KMS-11 (cell line): ENCODE measurements at regions not wholly inside any gene's neighbourhood (a gene's known extent, or its start where the extent isn't known, plus 50 kb on each side); places are given as distances from the start of the nearest gene placed in this dataset.

Source experiments
- H2AFZ ChIP-seq: fragments of 200-600 bp; sonication (generic); 2 replicates; pipeline ENCODE4 v1.6.1; 2016; ENCODE audit warnings: antibody characterized with exemption, mixed run types, low read depth
- H3K27ac ChIP-seq: fragments of 200-600 bp; sonication (generic); 2 replicates; pipeline ENCODE4 v1.6.1; 2016; ENCODE audit warnings: mild to moderate bottlenecking, mixed run types
- H3K27me3 ChIP-seq: fragments of 200-600 bp; sonication (generic); 2 replicates; pipeline ENCODE4 v1.6.1; 2017; ENCODE audit warnings: mild to moderate bottlenecking, low read depth, mixed run types, moderate library complexity; ENCODE audit not compliant: insufficient read depth
- H3K36me3 ChIP-seq: fragments of 200-600 bp; sonication (generic); 2 replicates; pipeline ENCODE4 v1.6.1; 2017; ENCODE audit warnings: mild to moderate bottlenecking, mixed run types; ENCODE audit not compliant: insufficient read depth
- H3K4me1 ChIP-seq: fragments of 200-600 bp; sonication (generic); 2 replicates; pipeline ENCODE4 v1.6.1; 2016; ENCODE audit warnings: mild to moderate bottlenecking, low read depth, mixed run types; ENCODE audit not compliant: poor library complexity, severe bottlenecking
- H3K4me2 ChIP-seq: fragments of 200-600 bp; sonication (generic); 2 replicates; pipeline ENCODE4 v1.7.0; 2016; ENCODE audit warnings: mild to moderate bottlenecking, mixed run types
- H3K4me3 ChIP-seq: fragments of 200-600 bp; sonication (generic); IDR thresholded peaks from 2 replicates; pipeline ENCODE4 v1.6.1; 2017; ENCODE audit warnings: low read depth, low read length, mixed read lengths; ENCODE audit not compliant: insufficient read depth
- H3K79me2 ChIP-seq: fragments of 200-600 bp; sonication (generic); 2 replicates; pipeline ENCODE4 v1.6.1; 2016; ENCODE audit warnings: low read depth, mixed run types; ENCODE audit not compliant: insufficient read depth
- H3K9ac ChIP-seq: fragments of 200-600 bp; sonication (generic); 2 replicates; pipeline ENCODE4 v1.6.1; 2016; ENCODE audit warnings: mild to moderate bottlenecking, mixed run types
- H4K20me1 ChIP-seq: fragments of 200-600 bp; sonication (generic); 2 replicates; pipeline ENCODE4 v1.6.1; 2016; ENCODE audit warnings: mild to moderate bottlenecking, mixed run types; ENCODE audit not compliant: insufficient read depth
- CTCF ChIP-seq: fragments of 200-600 bp; sonication (generic); conservative IDR thresholded peaks from 2 replicates; pipeline ENCODE4 v1.6.1; 2017; ENCODE audit warnings: low read depth, mild to moderate bottlenecking, antibody characterized with exemption, low read length, moderate library complexity, mixed read lengths

GRCh38 chr10:125543796-125544195 lies 139.2 kb downstream of the TEX36 start:
- no peak overlapping the region for H3K27ac ChIP-seq
- TF ChIP-seq CTCF, result no peak
- no peak overlapping the region for H3K9ac ChIP-seq
- H3K36me3 ChIP-seq, result no peaks in the 10 kb centered on the region
- no peak overlapping the region for H2AFZ ChIP-seq
- H4K20me1 ChIP-seq, result no peaks in the 10 kb centered on the region
- H3K4me3 ChIP-seq, result no peak overlapping the region
- H3K4me2 ChIP-seq, result no peak overlapping the region
- H3K27me3 ChIP-seq, result no peaks in the 10 kb centered on the region
- H3K4me1 ChIP-seq, result no peaks in the 10 kb centered on the region
- no peaks in the 10 kb centered on the region for H3K79me2 ChIP-seq

- H4K20me1 ChIP-seq, result no peaks in the 10 kb centered on the region
- H3K4me1 ChIP-seq, result no peaks in the 10 kb centered on the region
- no peaks in the 10 kb centered on the region for H3K79me2 ChIP-seq
- H3K4me3 ChIP-seq, result no peak overlapping the region
- no peak overlapping the region for H3K27ac ChIP-seq
- H3K36me3 ChIP-seq, result no peaks in the 10 kb centered on the region
- no peak overlapping the region for H3K9ac ChIP-seq
- H2AFZ ChIP-seq, result no peak overlapping the region
- no peaks in the 10 kb centered on the region for H3K27me3 ChIP-seq
- no peak overlapping the region for H3K4me2 ChIP-seq
- TF ChIP-seq CTCF, result no peak
Observed at GRCh38 chr10:125538947-125539731, 143.8 kb downstream of the TEX36 start.

GRCh38 chr10:125536236-125536635 lies 146.7 kb downstream of the TEX36 start:
- Histone ChIP-seq H4K20me1 (no peaks in the 10 kb centered on the region), H3K4me1 (no peaks in the 10 kb centered on the region), H3K4me2 (no peak overlapping the region), H3K36me3 (no peaks in the 10 kb centered on the region), H3K79me2 (no peaks in the 10 kb centered on the region), H3K27ac (no peak overlapping the region), H2AFZ (no peak overlapping the region), H3K4me3 (no peak overlapping the region), H3K9ac (no peak overlapping the region), H3K27me3 (no peaks in the 10 kb centered on the region)
- TF ChIP-seq CTCF, result no peak

- Histone ChIP-seq H3K79me2 (no peaks in the 10 kb centered on the region), H3K4me2 (no peak overlapping the region), H3K36me3 (no peaks in the 10 kb centered on the region), H2AFZ (no peak overlapping the region), H3K27me3 (no peaks in the 10 kb centered on the region), H3K4me1 (no peaks in the 10 kb centered on the region), H4K20me1 (no peaks in the 10 kb centered on the region), H3K4me3 (no peak overlapping the region), H3K9ac (no peak overlapping the region), H3K27ac (no peak overlapping the region)
- no peak for TF ChIP-seq CTCF
Observed at GRCh38 chr10:125535559-125535958, 147.4 kb downstream of the TEX36 start.
